ENCODE measurements at regions not wholly inside any gene's neighbourhood (a gene's known extent, or its start where the extent isn't known, plus 50 kb on each side); places are given as distances from the start of the nearest gene placed in this dataset.

- TF ChIP-seq POLR2A (IDR thresholded peaks at IDR 0.05) (no peak), CTCF (IDR thresholded peaks at IDR 0.05) (no peak), EP300 (IDR thresholded peaks at IDR 0.05) (no peak)
These were observed 335.1 kb downstream of the LTN1 start for GRCh38 chr21:28657566-28657965.

All from suprapubic skin (tissue), 3 donors.